Activated T-cell treated with anti-CD3 and anti-CD28 coated beads, Interleukin-2, amount 50 U/mL, for 48 hours (primary cell): ENCODE measurements at regions not wholly inside any gene's neighbourhood (a gene's known extent, or its start where the extent isn't known, plus 50 kb on each side); places are given as distances from the start of the nearest gene placed in this dataset.
"Not testable (repeated sequence)": the region's sequence is repeated elsewhere in the genome, so short reads cannot be mapped to it uniquely, and the experiment has no call there.

Experiments used
- DNase-seq, 2 experiments: peaks; one replicate each; pipeline ENCODE4 v3.0.0-alpha.2; 2020

GRCh38 chr12:61993734-61994345, 266.4 kb upstream of the USP15 start:
- DNase-seq = no peak

GRCh38 chr12:61996717-61997116, 263.5 kb upstream of the USP15 start:
- DNase-seq = no peak

GRCh38 chr12:61998791-61999190, 261.4 kb upstream of the USP15 start:
- no peak for DNase-seq

GRCh38 chr12:61999311-61999710, 260.9 kb upstream of the USP15 start:
- no peak for DNase-seq

GRCh38 chr12:62001424-62001823, 258.8 kb upstream of the USP15 start:
- no peak for DNase-seq

- no peak for DNase-seq
These were observed 257.0 kb upstream of the USP15 start for GRCh38 chr12:62003226-62003625.

GRCh38 chr12:62003701-62004100, 256.5 kb upstream of the USP15 start:
- DNase-seq = no peak

GRCh38 chr12:62005615-62006014, 254.6 kb upstream of the USP15 start:
- DNase-seq = no peak

GRCh38 chr12:62006076-62006732, 254.0 kb upstream of the USP15 start:
- no peak for DNase-seq

- DNase-seq = no peak
These were observed 251.5 kb upstream of the USP15 start for GRCh38 chr12:62008703-62009102.

GRCh38 chr12:62009445-62009844, 250.8 kb upstream of the USP15 start:
- DNase-seq = no peak

- DNase-seq = not testable (repeated sequence)
These were observed 249.8 kb upstream of the USP15 start for GRCh38 chr12:62010331-62010906.

GRCh38 chr12:62010973-62011372, 249.2 kb upstream of the USP15 start:
- not testable (repeated sequence) for DNase-seq

- DNase-seq = no peak
These were observed 245.9 kb upstream of the USP15 start for GRCh38 chr12:62014330-62014729.

GRCh38 chr12:62016021-62016420, 244.2 kb upstream of the USP15 start:
- no peak for DNase-seq

- DNase-seq = no peak
These were observed 238.4 kb upstream of the USP15 start for GRCh38 chr12:62021808-62022207.

- no peak for DNase-seq
These were observed 231.7 kb upstream of the USP15 start for GRCh38 chr12:62028536-62028935.

GRCh38 chr12:62032870-62033269, 227.3 kb upstream of the USP15 start:
- no peak for DNase-seq

- DNase-seq = no peak
These were observed 215.6 kb upstream of the USP15 start for GRCh38 chr12:62044450-62045135.

- no peak for DNase-seq
These were observed 215.0 kb upstream of the USP15 start for GRCh38 chr12:62045211-62045610.

- no peak for DNase-seq
These were observed 209.4 kb upstream of the USP15 start for GRCh38 chr12:62050785-62051184.

- DNase-seq = no peak
These were observed 190.2 kb upstream of the USP15 start for GRCh38 chr12:62069976-62070375.

GRCh38 chr12:62073236-62073635, 187.0 kb upstream of the USP15 start:
- DNase-seq = not testable (repeated sequence)

GRCh38 chr12:62075870-62076269, 184.3 kb upstream of the USP15 start:
- no peak for DNase-seq
